WERI-Rb-1 (cell line): ENCODE measurements at regions not wholly inside any gene's neighbourhood (a gene's known extent, or its start where the extent isn't known, plus 50 kb on each side); places are given as distances from the start of the nearest gene placed in this dataset.

Experiments
- DNase-seq: peaks from one replicate; pipeline ENCODE4 v3.0.0-alpha.2; 2020
- H3K27ac ChIP-seq: fragments of 250-450 bp; sonication (Bioruptor Pico); 2 replicates; pipeline ENCODE4 v1.5.1; 2020; ENCODE audit warnings: mild to moderate bottlenecking, moderate library complexity
- H3K27me3 ChIP-seq: fragments of 250-450 bp; sonication (Bioruptor Pico); 2 replicates; pipeline ENCODE4 v1.5.1; 2021; ENCODE audit warnings: mild to moderate bottlenecking, low read depth, moderate library complexity; ENCODE audit not compliant: insufficient read depth, severe bottlenecking
- H3K36me3 ChIP-seq: fragments of 250-450 bp; sonication (Bioruptor Pico); 2 replicates; pipeline ENCODE4 v1.5.1; 2020; ENCODE audit warnings: mild to moderate bottlenecking, moderate library complexity
- H3K4me3 ChIP-seq: 2 replicates; pipeline ENCODE4 v1.5.1; 2011; ENCODE audit warnings: low read depth, mild to moderate bottlenecking, control low read depth, low read length
- H3K9me3 ChIP-seq: fragments of 250-450 bp; sonication (Bioruptor Pico); 2 replicates; pipeline ENCODE4 v1.5.1; 2021; ENCODE audit warnings: mild to moderate bottlenecking, moderate library complexity; ENCODE audit not compliant: severe bottlenecking
- CTCF ChIP-seq: IDR thresholded peaks from 2 replicates; pipeline ENCODE4 v1.5.1; 2011; ENCODE audit warnings: low read depth, mild to moderate bottlenecking, control low read depth, inconsistent platforms, low read length

GRCh38 chr12:67877727-67878126 is 111.5 kb upstream of the IFNG-AS1 start:
- H3K27me3 ChIP-seq = no peaks in the 10 kb centered on the region
- no peak overlapping the region for H3K4me3 ChIP-seq
- H3K27ac ChIP-seq = no peak overlapping the region
- H3K9me3 ChIP-seq = peaks cover 4% of the 10 kb centered on the region
- TF ChIP-seq CTCF = no peak
- H3K36me3 ChIP-seq = no peaks in the 10 kb centered on the region
- no peak for DNase-seq

DNA sequence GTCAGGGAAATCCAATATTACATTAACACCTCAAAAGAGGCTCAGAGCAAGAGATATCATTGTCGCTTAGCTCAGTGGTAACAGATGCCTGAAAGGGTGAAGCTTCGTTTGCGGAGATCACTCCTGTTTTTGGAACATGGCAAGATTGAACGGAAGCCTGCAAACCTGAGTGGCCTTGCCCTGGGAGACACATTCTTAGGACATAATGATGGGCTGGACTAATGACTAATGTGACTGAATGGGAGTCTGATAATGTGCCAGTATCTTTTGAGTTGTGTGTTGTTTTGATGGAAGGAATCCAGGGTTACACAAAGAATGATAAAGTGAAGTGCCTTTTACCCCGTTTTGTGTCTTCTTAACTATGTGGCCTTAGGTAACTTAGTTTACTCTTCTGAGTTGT is 109.3 kb upstream of the IFNG-AS1 start:
- no peaks in the 10 kb centered on the region for H3K36me3 ChIP-seq
- DNase-seq = no peak
- TF ChIP-seq CTCF = no peak
- no peak overlapping the region for H3K27ac ChIP-seq
- H3K4me3 ChIP-seq = no peak overlapping the region
- H3K9me3 ChIP-seq = peaks cover 4% of the 10 kb centered on the region
- H3K27me3 ChIP-seq = no peaks in the 10 kb centered on the region

DNA sequence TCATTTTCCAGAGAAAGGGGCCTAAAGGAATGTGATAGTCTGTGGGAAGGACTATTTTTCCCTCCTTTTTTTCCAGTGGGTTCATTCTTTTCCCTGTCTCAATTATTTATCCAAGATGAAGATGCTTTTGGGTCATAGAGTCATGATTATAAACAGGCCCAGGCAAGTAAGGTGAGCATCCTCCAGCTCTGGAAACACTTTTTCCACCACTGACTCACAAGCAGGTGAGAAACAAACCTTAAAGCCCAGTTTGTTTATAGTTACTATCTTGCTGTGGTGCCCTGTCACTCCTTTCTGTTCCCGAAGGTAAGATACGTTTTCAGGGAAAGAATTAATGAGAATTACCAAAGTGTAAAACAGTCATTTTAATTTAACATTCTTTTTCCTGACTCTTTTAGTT is 107.7 kb upstream of the IFNG-AS1 start:
- no peaks in the 10 kb centered on the region for H3K9me3 ChIP-seq
- DNase-seq = no peak
- no peak for TF ChIP-seq CTCF
- H3K27me3 ChIP-seq = no peaks in the 10 kb centered on the region
- no peak overlapping the region for H3K4me3 ChIP-seq
- H3K36me3 ChIP-seq = no peaks in the 10 kb centered on the region
- no peak overlapping the region for H3K27ac ChIP-seq

GRCh38 chr12:67884596-67884995 is 104.7 kb upstream of the IFNG-AS1 start:
- Histone ChIP-seq H3K9me3 (no peaks in the 10 kb centered on the region), H3K4me3 (no peak overlapping the region), H3K27me3 (no peaks in the 10 kb centered on the region), H3K27ac (no peak overlapping the region), H3K36me3 (no peaks in the 10 kb centered on the region)
- no peak for TF ChIP-seq CTCF
- no peak for DNase-seq

GRCh38 chr12:67885375-67886169 is 103.7 kb upstream of the IFNG-AS1 start:
- no peaks in the 10 kb centered on the region for H3K27me3 ChIP-seq
- no peaks in the 10 kb centered on the region for H3K9me3 ChIP-seq
- no peak overlapping the region for H3K4me3 ChIP-seq
- no peak overlapping the region for H3K27ac ChIP-seq
- no peak for TF ChIP-seq CTCF
- no peaks in the 10 kb centered on the region for H3K36me3 ChIP-seq
- DNase-seq = no peak

GRCh38 chr12:67887065-67887464 is 102.2 kb upstream of the IFNG-AS1 start:
- Histone ChIP-seq H3K9me3 (no peaks in the 10 kb centered on the region), H3K27ac (no peak overlapping the region), H3K36me3 (no peaks in the 10 kb centered on the region), H3K27me3 (no peaks in the 10 kb centered on the region), H3K4me3 (no peak overlapping the region)
- DNase-seq = no peak
- TF ChIP-seq CTCF = no peak
